ENCODE measurements at regions not wholly inside any gene's neighbourhood (a gene's known extent, or its start where the extent isn't known, plus 50 kb on each side); places are given as distances from the start of the nearest gene placed in this dataset.

GRCh38 chr5:28370896-28371295 lies 1332.5 kb upstream of the CDH9 start:
- TF ChIP-seq ZNF565 (CRISPR knock-in tag; conservative IDR thresholded peaks at IDR 0.05; ENCODE audit: low read depth) (no peak), ZNF8 (CRISPR knock-in tag; IDR thresholded peaks at IDR 0.05) (no peak), BACH2 (CRISPR knock-in tag; IDR thresholded peaks at IDR 0.05; ENCODE audit: borderline replicate concordance) (no peak), ISL1 (CRISPR knock-in tag; IDR thresholded peaks at IDR 0.05) (no peak), OSR1 (CRISPR knock-in tag; IDR thresholded peaks at IDR 0.05) (no peak), CSDC2 (CRISPR knock-in tag; IDR thresholded peaks at IDR 0.05) (no peak), GLIS3 (CRISPR knock-in tag; IDR thresholded peaks at IDR 0.05) (no peak), TCF4 (CRISPR knock-in tag; IDR thresholded peaks at IDR 0.05; ENCODE audit: borderline replicate concordance) (no peak), SNAI2 (CRISPR knock-in tag; IDR thresholded peaks at IDR 0.05) (no peak), TOX (CRISPR knock-in tag; IDR thresholded peaks at IDR 0.05; ENCODE audit: borderline replicate concordance) (no peak), ARNTL (CRISPR knock-in tag; IDR thresholded peaks at IDR 0.05; ENCODE audit: borderline replicate concordance, low read depth) (no peak), TSHZ2 (CRISPR knock-in tag; IDR thresholded peaks at IDR 0.05) (no peak), ZFP30 (CRISPR knock-in tag; IDR thresholded peaks at IDR 0.05) (no peak)
- TF ChIP-seq, protein P1, sequence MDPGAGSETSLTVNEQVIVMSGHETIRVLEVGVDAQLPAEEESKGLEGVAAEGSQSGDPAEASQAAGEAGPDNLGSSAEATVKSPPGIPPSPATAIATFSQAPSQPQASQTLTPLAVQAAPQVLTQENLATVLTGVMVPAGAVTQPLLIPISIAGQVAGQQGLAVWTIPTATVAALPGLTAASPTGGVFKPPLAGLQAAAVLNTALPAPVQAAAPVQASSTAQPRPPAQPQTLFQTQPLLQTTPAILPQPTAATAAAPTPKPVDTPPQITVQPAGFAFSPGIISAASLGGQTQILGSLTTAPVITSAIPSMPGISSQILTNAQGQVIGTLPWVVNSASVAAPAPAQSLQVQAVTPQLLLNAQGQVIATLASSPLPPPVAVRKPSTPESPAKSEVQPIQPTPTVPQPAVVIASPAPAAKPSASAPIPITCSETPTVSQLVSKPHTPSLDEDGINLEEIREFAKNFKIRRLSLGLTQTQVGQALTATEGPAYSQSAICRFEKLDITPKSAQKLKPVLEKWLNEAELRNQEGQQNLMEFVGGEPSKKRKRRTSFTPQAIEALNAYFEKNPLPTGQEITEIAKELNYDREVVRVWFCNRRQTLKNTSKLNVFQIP (CRISPR knock-in tag; IDR thresholded peaks at IDR 0.05; ENCODE audit: borderline replicate concordance, low read depth), result no peak
- TF ChIP-seq, protein P2, sequence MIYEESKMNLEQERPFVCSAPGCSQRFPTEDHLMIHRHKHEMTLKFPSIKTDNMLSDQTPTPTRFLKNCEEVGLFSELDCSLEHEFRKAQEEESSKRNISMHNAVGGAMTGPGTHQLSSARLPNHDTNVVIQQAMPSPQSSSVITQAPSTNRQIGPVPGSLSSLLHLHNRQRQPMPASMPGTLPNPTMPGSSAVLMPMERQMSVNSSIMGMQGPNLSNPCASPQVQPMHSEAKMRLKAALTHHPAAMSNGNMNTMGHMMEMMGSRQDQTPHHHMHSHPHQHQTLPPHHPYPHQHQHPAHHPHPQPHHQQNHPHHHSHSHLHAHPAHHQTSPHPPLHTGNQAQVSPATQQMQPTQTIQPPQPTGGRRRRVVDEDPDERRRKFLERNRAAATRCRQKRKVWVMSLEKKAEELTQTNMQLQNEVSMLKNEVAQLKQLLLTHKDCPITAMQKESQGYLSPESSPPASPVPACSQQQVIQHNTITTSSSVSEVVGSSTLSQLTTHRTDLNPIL (CRISPR knock-in tag; IDR thresholded peaks at IDR 0.05; ENCODE audit: low read depth), result no peak
- ATAC-seq, result no peak

- TF ChIP-seq, protein P1 (CRISPR knock-in tag; IDR thresholded peaks at IDR 0.05; ENCODE audit: borderline replicate concordance, low read depth), result no peak
- TF ChIP-seq ARNTL (CRISPR knock-in tag; IDR thresholded peaks at IDR 0.05; ENCODE audit: borderline replicate concordance, low read depth) (no peak), TSHZ2 (CRISPR knock-in tag; IDR thresholded peaks at IDR 0.05) (no peak), ISL1 (CRISPR knock-in tag; IDR thresholded peaks at IDR 0.05) (no peak), ZNF565 (CRISPR knock-in tag; conservative IDR thresholded peaks at IDR 0.05; ENCODE audit: low read depth) (no peak), TOX (CRISPR knock-in tag; IDR thresholded peaks at IDR 0.05; ENCODE audit: borderline replicate concordance) (no peak), ZFP30 (CRISPR knock-in tag; IDR thresholded peaks at IDR 0.05) (no peak), OSR1 (CRISPR knock-in tag; IDR thresholded peaks at IDR 0.05) (no peak), ESRRG (CRISPR knock-in tag; IDR thresholded peaks at IDR 0.05) (no peak), BACH2 (CRISPR knock-in tag; IDR thresholded peaks at IDR 0.05; ENCODE audit: borderline replicate concordance) (no peak), PATZ1 (CRISPR knock-in tag; IDR thresholded peaks at IDR 0.05; ENCODE audit: borderline replicate concordance) (no peak)
- TF ChIP-seq, protein P3, sequence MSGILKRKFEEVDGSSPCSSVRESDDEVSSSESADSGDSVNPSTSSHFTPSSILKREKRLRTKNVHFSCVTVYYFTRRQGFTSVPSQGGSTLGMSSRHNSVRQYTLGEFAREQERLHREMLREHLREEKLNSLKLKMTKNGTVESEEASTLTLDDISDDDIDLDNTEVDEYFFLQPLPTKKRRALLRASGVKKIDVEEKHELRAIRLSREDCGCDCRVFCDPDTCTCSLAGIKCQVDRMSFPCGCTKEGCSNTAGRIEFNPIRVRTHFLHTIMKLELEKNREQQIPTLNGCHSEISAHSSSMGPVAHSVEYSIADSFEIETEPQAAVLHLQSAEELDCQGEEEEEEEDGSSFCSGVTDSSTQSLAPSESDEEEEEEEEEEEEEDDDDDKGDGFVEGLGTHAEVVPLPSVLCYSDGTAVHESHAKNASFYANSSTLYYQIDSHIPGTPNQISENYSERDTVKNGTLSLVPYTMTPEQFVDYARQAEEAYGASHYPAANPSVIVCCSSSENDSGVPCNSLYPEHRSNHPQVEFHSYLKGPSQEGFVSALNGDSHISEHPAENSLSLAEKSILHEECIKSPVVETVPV (CRISPR knock-in tag; IDR thresholded peaks at IDR 0.05), result no peak
- ATAC-seq, result no peak
Measured at GRCh38 chr5:28369418-28369817, 1331.0 kb upstream of the CDH9 start.

Measured in SK-N-SH treated with all-trans-retinoic acid at 6 μM for 48 hours (cell line).